ENCODE measurements at regions not wholly inside any gene's neighbourhood (a gene's known extent, or its start where the extent isn't known, plus 50 kb on each side); places are given as distances from the start of the nearest gene placed in this dataset.
"Not testable (repeated sequence)": the region's sequence is repeated elsewhere in the genome, so short reads cannot be mapped to it uniquely, and the experiment has no call there.

DNA sequence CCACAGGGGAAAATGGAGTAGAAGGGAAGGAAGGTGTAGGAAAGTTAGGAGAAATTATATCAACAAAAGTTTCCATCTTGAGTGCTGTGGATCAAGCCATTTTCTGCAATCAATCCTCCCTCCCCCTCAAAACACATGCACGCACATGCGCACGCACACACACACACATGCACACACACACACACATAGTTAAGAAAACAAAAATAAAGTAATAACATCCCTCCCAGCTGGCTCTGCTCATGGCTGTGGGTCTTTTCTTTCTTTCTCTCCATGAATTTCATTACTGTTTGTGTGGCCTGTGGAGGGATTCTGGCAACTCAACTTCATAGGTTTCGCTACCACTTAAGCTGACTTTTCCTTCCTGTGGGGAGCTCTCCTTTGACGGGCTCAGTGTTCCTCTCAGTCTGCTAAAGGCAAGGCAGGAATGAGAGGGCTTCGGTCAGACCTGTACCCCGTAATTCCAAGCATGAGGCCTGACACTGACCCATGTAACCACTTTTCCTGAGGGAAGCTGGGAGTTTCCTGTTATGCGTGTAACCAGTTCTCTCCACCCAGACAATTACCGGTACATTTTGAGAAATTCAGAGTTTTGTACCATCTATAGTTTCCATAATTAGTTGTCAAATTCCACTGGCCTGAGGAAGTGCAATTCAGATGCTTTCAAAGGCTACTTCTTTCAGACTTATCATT is 79.8 kb downstream of the ZNF92 start:
- DNase-seq = no peak

DNA sequence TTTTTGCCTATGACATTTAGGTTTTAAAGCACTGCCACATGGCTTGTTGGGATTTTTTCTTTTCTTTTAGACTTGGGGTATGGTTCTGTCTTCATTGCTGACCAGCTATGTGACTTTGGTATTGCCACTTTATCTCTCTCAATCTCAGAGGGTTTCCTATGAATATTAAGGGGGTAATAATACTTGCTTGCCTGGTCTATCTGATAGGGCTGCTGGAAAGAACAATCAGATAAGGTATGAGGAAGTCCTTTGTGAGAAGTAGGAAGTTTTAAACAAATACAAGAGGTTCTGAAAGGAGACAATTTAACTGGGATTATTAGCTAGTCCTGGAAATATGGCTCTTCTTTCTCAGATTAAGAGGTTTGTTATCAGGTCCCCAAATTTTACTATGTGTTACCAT is 80.8 kb downstream of the ZNF92 start:
- DNase-seq = no peak

DNA sequence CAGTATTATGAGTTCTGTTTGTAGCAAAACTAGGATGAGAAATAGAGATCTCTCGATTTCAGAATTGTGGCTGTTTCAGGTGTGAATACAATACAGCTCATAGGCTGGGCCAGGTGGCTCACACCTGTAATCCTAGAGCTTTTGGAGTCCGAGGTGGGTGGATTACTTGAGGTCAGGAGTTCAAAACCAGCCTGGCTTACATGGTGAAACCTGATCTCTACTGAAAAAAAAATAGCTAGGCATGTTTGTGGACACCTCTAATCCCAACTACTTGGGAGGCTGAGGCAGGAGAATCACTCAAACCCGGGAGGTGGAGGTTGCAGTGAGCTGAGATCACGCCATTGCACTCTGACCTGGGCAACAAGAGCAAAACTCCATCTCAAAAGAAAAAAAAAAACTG is 81.4 kb downstream of the ZNF92 start:
- DNase-seq = not testable (repeated sequence)

DNA sequence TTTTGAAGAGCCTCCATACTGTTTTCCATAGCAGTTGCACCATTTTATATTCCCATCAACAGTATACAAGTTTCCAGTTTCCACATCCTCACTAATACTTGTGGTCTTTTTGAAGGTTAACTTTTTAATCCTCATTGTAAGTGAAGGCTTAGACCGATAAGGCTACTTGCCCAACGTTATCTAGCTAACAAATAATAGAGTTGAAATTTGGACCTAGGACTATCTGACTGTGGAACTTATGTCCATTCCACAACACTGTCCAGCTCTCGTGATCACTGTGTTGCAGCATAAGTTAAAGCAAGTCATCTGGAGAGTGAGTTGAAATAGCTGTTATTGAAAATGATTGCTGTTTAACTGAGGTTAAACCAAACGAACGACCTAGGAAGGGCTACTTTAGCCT is 84.0 kb downstream of the ZNF92 start:
- DNase-seq = no peak

DNA sequence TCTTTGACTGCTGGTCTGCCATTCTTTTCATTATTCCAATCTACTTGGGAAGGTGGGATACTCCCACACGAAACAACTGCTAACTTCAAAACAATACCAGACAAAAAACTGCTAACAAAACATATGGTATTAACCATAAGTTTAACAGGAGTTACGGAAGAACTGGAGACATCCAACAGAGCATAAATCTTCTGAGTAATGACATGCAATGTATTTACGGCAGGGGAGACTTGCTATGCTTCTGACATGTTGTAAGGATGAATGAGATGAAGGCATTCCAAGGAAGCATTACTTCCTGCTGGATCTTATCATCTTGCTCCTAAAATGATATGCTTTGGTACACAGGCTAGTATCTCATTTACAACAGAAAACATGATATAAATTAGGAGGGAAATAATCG is 85.8 kb downstream of the ZNF92 start:
- DNase-seq = no peak

DNA sequence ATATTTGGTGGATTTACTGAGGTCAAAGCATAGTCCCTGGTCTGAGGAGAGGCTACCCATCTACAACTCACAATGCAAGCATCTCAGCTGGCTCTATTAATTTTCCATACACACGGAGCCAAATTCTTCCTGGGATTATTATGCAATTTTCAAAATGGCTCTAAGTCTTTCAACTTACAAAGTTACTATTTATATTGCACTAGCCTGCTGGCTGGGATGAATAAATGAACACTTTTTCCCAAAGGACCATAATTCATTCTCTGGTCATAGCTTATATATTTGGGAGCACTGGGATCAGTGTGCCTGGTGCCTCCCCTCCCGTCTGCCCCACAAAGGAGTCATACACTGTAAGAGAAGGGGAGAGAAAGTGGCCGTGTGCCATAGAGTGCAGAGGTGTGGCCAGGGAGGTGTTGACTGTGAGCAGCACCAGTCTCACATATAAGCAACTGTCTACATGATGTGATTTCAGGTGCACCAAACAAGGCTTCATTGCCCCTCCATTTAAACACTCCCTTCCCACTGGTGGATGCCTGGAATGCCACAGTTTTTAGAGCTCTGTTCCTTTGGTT is 88.6 kb downstream of the ZNF92 start:
- DNase-seq = no peak

DNA sequence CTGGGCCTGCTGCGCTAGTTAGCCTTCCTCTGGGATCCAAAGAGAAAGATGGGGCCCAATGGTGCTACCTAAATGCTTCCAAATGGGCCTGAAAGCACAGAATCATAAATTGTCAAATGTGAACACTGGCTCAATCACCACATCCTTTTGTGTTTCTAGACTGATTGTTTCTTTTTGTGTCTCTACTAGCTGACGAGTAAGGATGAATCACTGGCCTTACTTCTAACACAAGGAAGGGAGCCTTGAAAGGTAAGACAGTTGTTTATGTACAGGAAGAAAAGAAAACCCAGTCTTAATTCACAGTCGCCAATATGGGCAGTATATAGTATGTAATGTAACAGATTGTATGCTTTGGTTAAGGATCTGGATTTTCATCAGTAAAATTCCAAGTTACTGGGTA is 89.5 kb downstream of the ZNF92 start:
- DNase-seq = no peak

DNA sequence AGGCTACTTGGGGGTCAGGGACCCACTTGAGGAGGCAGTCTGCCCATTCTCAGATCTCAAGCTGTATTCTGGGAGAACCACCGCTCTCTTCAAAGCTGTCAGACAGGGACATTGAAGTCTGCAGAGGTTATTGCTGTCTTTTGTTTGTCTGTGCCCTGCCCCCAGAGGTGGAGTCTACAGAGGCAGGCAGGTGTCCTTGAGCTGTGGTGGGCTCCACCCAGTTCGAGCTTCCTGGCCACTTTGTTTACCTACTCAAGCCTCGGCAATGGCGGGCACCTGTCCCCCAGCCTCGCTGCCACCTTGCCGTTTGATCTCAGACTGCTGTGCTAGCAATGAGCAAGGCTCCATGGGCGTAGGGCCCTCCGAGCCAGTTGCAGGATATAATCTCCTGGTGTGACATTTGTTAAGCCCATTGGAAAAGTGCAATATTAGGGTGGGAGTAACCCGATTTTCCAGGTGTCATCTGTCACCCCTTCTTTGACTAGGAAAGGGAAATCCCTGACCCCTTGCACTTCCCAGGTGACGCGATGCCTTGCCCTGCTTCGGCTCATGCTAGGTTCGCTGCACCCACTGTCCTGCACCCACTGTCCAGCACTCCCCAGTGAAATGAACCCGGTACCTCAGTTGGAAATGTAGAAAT is 96.4 kb downstream of the ZNF92 start:
- DNase-seq = not testable (repeated sequence)

DNA sequence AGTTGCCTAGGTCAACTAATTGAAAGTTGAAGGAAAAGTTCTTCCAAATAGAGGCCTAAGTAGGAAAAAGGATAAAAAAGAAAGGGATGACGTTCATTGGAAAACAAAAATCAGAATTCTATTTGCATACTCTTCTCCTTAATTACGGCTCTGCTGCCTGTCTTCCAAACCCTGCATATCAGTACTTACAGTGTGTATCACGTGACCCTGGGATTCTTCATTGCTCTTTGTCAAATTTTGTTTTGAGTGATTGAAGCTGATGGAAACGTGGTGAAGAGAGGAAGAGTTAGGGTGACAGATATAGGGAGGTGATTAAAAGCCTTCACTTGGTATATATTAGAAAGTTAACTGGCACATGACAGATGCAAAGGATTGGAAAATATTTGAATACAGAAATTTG is 97.9 kb downstream of the ZNF92 start:
- no peak for DNase-seq

DNA sequence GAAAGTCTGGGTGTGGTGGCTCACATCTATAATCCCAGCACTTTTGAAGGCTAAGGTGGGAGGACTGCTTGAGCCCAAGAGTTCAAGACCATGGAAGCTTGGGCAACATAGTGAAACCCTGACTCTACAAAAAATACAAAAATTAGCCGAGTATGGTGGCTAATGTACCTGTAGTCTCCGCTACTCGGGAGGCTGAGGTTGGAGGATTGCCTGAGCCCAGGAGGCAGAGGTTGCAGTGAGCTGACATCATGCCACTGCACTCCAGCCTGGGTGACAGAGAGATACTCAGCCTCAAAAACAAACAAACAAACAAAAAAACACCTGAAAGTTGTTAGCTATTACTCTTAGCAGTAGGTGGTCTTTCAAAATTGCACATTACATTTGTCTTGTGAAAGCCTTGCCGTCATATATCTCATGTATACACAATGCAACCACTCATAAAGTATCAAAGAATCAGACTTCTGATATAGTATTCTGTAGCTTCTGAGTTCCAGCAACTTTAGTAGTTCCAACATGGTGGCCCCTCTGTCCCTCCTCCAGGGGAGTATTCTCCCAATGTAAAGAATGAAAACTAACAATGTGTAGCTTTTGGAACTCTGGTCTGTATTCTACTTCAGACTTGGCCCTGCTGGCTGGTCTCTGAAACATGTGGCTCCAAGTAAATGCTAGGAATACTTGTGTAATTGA is 101.5 kb downstream of the ZNF92 start:
- no peak for DNase-seq

DNA sequence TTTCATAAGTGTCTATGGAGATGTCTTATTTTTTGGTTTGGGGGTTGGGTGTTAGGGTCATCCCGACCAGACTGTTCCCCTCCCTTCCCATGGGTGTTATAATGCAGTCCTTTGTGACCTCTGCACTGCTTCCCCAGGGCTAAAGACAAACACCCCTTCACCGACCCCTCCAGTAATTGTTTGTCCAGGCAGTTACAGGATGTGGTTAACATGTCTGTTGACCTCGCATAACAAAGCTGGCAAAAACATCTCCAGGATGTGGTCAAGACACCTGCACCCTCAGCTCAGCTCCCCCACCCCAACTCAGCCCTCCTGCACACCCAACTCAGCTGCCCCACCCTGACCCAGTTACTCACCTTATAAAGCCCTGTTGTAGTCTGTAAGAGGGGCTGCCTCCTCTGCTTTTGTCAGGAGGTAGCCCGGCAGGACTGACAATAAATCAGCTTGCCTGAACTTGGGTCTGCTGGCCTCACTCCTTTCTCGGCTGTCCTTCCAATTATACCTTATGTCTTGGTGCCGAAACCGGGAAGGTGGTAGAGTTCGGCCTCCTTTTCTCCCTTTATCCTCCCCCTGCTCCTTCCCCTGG is 102.2 kb downstream of the ZNF92 start:
- DNase-seq = peak; percentile 74

DNA sequence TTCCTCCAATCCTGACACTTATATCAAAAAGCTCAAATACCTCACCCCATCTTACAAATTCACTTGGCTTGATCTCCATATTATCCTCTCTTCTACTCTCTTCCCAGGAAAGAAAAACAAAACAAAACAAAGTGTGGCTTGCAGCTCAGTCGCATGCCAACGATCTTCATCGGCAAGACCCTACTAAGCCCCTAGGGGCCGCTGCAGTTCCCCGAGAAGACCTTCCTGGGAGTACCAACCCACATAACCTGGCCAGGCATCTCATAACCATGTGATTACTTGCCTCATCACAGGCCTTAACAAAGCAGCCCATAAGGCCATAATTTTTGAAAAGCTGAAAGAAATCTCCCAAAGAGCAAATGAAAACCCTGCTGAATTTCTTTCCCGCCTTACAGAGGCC is 103.7 kb downstream of the ZNF92 start:
- no peak for DNase-seq

DNA sequence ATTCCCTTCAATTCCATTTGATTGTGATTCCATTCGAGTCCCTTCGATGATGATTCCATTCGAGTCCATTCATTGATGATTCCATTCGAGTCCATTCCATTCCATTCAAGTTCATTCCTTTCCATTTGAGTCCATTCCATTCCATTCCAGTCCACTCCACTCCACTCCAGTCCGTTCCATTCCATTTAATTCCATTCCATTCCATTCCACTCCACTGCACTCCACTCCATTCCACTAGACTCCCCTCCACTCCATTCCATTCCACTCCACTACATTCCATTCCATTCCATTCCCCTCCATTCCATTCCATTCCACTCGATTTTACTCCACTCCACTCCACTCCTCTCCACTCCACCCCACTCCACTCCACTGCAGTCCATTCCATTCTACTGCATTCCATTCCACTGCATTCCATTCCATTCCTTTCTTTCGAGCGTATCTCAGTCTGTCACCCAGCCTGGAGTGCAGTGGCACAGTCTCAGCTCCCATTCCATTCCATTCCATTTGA is 115.7 kb downstream of the ZNF92 start:
- no peak for DNase-seq

DNA sequence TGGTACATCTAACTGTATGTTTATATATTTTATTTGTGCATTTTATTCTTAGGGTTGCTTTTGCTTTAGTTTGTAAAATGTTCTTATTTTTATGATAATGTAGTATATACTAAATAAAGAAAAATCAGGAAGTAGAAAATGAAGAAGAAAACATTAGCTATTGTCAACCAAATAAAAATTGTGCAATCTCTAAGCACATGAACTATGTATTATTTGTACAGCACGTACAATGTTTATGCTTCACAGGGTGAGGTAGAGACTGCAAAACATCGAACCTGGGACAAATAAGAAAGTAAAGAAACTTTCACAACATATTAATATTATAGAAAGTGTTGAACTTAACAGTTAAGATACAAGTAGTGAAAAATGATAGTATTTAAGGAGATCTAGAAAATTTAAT is 123.0 kb downstream of the ZNF92 start:
- not testable (repeated sequence) for DNase-seq

DNA sequence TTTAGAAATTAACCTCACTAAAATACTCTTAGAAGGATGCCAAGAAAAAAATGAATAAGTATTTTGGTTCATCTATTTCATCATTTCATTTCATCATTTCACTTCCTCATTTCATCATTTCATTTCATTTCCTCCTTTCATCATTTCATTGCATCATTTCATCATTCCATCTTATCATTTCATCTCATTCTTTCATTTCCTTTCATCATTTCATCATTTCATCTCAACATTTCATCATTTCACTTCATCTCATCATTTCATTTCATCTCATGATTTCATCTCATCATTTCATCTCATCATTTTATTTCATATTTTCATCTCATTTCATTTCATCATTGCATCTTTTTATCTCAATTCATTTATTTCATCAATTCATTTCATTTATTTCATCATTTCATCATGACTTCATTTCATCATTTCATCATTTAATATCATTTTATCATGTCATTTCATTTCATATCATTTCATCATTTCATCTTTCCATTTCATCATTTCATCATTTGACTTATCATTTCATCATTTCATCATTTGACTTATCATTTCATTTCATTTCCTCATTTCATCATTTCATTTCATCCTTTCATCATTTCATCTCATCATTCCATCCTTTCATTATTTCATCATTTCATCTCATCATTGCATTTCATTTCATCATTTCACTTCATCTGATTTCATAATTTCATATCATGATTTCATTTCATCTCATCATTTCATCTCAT is 129.9 kb downstream of the ZNF92 start:
- DNase-seq = no peak

DNA sequence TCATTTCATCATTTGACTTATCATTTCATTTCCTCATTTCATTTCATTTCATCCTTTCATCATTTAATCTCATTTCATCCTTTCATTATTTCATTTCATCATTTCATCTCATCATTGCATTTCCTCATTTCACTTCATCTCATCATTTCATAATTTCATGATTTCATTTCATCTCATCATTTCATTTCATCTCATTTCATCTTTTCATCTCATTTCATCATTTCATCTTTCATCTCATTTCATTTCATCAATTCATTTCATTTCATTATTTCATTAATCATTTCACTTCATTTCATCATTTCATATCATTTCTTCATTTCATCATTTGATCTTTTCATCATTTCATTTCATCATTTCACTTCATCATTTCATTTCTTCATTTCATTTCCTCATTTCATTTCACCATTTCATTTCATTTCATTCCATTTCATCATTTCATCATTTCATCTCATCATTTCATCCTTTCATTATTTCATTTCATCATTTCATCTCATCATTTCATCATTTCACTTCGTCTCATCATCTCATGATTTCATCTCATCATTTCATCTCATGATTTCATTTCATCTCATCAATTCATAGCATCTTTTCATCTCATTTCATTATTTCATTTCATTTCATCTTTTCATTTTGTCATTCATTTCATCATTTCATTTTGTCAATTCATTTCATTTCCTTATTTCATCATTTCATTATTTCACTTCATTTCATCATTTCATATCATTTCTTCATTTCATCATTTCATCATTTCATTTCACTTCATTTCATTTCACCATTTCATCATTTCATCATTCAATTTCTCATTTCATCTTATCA is 131.1 kb downstream of the ZNF92 start:
- not testable (repeated sequence) for DNase-seq

DNA sequence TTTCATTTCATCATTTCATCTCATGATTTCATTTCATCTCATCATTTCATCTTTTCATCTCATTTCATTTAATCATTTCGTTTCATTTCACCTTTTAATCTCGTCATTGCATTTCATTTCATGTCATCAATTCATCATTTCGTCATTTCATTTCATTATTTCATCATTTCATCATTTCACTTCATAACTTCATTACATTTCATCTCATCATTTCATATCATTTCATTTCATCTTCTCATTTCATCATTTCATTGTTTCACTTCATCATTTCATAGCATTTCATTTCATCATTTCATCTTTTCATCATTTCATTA is 131.6 kb downstream of the ZNF92 start:
- not testable (repeated sequence) for DNase-seq

DNA sequence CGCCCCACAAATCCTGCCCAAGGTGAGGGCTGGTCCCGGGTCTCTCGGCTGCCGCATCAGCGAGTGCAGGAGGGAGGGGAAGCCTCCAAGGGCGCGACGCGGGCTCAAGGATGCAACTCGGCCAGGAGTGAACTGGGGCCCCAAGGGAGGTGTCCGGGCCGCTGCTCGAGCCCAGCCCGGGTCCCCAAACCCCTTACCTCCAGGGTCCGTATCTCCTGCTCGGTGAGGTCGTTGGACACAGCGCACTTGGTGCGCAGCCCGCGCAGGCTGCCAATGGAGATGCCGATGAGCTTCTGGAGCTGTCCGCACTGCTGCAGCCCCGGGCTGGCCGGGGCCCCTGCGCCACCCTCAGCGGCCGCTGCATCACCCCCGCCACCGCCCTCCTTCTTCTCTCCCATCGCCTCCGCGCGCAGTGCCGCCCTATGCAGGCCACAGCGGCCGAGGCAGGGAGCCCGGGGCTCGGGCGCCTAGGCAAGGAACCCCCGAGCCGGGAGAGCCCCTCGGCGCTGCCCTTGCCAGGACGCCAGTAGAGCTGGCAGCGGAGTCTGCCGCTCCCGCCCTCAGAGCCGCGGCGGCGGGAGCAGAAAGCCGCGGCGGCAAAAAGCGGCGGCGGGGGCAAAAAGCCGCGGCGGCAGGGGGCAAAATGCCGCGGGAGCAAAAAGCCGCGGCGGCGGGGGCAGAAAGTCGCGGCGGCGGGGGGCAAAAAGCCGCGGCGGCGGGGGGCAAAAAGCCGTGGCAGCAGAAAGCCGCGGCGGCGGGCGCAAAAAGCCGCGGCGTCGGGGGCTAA is 135.1 kb downstream of the ZNF92 start:
- DNase-seq = not testable (repeated sequence)

DNA sequence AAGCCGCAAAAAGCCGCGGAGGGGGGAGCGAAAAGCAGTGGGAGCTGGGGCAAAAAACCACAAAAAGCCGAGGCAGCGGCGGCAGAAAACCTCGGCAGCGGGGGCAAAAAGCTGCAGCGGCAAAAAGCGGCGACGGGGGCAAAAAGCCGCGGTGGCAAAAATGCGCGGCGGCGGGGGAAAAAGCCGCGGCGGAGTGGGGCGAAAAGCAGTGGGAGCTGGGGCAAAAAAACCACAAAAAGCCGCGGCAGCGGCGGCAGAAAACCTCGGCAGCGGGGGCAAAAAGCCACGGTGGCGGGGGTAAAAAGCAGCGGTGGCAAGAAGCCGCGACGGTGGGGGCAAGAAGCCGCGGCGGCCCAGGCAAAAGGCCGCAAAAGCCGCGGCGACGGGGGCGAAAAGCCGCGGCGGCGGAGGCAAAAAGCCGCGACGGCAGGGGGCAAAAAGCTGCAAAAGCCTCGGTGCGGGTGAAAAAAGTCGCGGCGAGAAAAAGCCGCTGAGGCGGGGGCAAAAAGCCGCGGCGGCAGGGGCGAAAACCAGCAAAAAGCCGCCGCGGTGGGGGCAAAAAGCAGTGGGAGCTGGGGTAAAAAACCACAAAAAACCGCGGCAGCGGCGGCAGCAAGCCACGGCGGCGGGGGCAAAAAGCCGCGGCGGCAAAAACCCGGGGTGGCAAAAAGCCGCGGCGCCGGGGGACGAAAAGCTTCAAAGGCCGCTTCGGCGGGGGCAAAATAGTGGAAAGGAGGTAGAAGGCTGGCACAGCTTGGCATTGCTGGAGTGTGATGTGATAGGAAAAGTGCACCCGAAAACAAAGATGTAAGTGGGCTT is 135.9 kb downstream of the ZNF92 start:
- peak; percentile 12 for DNase-seq

DNA sequence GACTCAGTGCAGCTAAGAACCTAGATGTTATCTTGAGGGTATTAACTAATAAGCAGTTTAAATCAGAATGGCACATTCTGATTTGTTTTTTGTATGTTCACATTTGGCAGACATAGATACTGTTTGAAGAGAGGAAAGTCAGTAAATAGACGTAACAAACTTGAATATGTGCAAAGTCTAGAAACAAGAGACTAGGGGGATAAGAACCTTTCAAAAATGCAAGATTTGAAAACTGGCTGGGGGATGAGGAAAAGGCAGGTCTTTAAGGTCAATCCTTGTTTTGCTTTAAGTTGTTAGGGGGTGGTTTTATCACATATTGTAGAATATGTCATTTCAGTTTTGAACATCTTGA is 136.5 kb downstream of the ZNF92 start:
- DNase-seq = not testable (repeated sequence)
